WTC11 (cell line): ENCODE measurements at regions not wholly inside any gene's neighbourhood (a gene's known extent, or its start where the extent isn't known, plus 50 kb on each side); places are given as distances from the start of the nearest gene placed in this dataset.

Experiments used
- ATAC-seq: fragments of 200-7000 bp; cut with Tn5 transposase; 2 replicates; pipeline ENCODE4 v1.10.0; 2021; ENCODE audit warnings: mild to moderate bottlenecking, moderate library complexity
- CTCF ChIA-PET: fragments of 300-600 bp; sonication (Branson Sonifier 250); formaldehyde crosslinking; loops from one replicate; lab custom pipeline; 2021; ENCODE audit warnings: antibody characterized with exemption; lab: Charles Lee
- POLR2A ChIA-PET: fragments of 350-600 bp; sonication (Branson Sonifier 250); formaldehyde crosslinking; loops from one replicate; lab custom pipeline; 2021; ENCODE audit warnings: antibody characterized with exemption; lab: Charles Lee
- DNase-seq: peaks from one replicate; pipeline ENCODE4 v3.0.0; 2021; ENCODE audit warnings: low spot score
- H3K27ac Mint-ChIP-seq: 2 replicates; pipeline ENCODE4 v1.8.0; 2021; ENCODE audit warnings: mixed read lengths
- H3K27me3 Mint-ChIP-seq: 2 replicates; pipeline ENCODE4 v1.8.0; 2021; ENCODE audit warnings: low read depth, mild to moderate bottlenecking, moderate library complexity, mixed read lengths
- H3K36me3 Mint-ChIP-seq: 2 replicates; pipeline ENCODE4 v1.8.0; 2021; ENCODE audit warnings: mixed read lengths
- H3K4me1 Mint-ChIP-seq: 2 replicates; pipeline ENCODE4 v1.8.0; 2022; ENCODE audit warnings: mixed read lengths
- H3K4me3 Mint-ChIP-seq: 2 replicates; pipeline ENCODE4 v1.8.0; 2021; ENCODE audit warnings: mild to moderate bottlenecking, moderate library complexity, mixed read lengths
- H3K9me3 Mint-ChIP-seq: 2 replicates; pipeline ENCODE4 v1.8.0; 2021; ENCODE audit warnings: mixed read lengths
- CBFB ChIP-seq: sonication (generic); formaldehyde crosslinking; IDR thresholded peaks from 2 replicates; pipeline ENCODE4 v1.8.1; 2022; ENCODE audit warnings: mild to moderate bottlenecking, low read depth, missing genetic modification reagents
- ELF4 ChIP-seq: sonication (generic); formaldehyde crosslinking; IDR thresholded peaks from 2 replicates; pipeline ENCODE4 v1.8.1; 2022; ENCODE audit warnings: low read depth, mild to moderate bottlenecking, moderate library complexity, missing genetic modification reagents
- EMX1 ChIP-seq: fragments of 250-450 bp; sonication (Bioruptor Pico); IDR thresholded peaks from 2 replicates; pipeline ENCODE4 v1.8.0; 2021; ENCODE audit warnings: mild to moderate bottlenecking
- ETV6 ChIP-seq: sonication (generic); formaldehyde crosslinking; IDR thresholded peaks from 2 replicates; pipeline ENCODE4 v1.8.1; 2022; ENCODE audit warnings: mild to moderate bottlenecking, missing genetic modification reagents
- GRHL2 ChIP-seq: fragments of 250-450 bp; sonication (Bioruptor Pico); IDR thresholded peaks from 2 replicates; pipeline ENCODE4 v1.8.0; 2022; ENCODE audit warnings: mild to moderate bottlenecking, moderate library complexity; ENCODE audit not compliant: insufficient replicate concordance, severe bottlenecking
- HMGA2 ChIP-seq: fragments of 250-450 bp; sonication (Bioruptor Pico); IDR thresholded peaks from 2 replicates; pipeline ENCODE4 v1.4.0; 2021; ENCODE audit warnings: mild to moderate bottlenecking, moderate library complexity
- IRF2 ChIP-seq: sonication (generic); formaldehyde crosslinking; IDR thresholded peaks from 2 replicates; pipeline ENCODE4 v1.8.0; 2022; ENCODE audit warnings: low read depth, missing genetic modification reagents, borderline replicate concordance
- JAZF1 ChIP-seq: fragments of 250-450 bp; sonication (Bioruptor Pico); IDR thresholded peaks from 2 replicates; pipeline ENCODE4 v1.9.0; 2021; ENCODE audit warnings: moderate library complexity, mild to moderate bottlenecking, inconsistent platforms
- JUN ChIP-seq: sonication (generic); formaldehyde crosslinking; IDR thresholded peaks from 2 replicates; pipeline ENCODE4 v1.8.0; 2023; ENCODE audit warnings: mild to moderate bottlenecking, missing genetic modification reagents
- RELA ChIP-seq: sonication (generic); formaldehyde crosslinking; IDR thresholded peaks from 2 replicates; pipeline ENCODE4 v1.8.1; 2022; ENCODE audit warnings: missing genetic modification reagents, mild to moderate bottlenecking, borderline replicate concordance
- SP1 ChIP-seq: sonication (generic); formaldehyde crosslinking; conservative IDR thresholded peaks from 2 replicates; pipeline ENCODE4 v1.8.1; 2022; ENCODE audit warnings: missing genetic modification reagents
- TP53 ChIP-seq: sonication (generic); formaldehyde crosslinking; IDR thresholded peaks from 2 replicates; pipeline ENCODE4 v1.8.1; 2023; ENCODE audit warnings: mild to moderate bottlenecking, missing genetic modification reagents
- ZBTB21 ChIP-seq: sonication (generic); formaldehyde crosslinking; IDR thresholded peaks from 2 replicates; pipeline ENCODE4 v1.8.1; 2023; ENCODE audit warnings: mild to moderate bottlenecking, missing genetic modification reagents, borderline replicate concordance
- ZNF138 ChIP-seq: sonication (generic); formaldehyde crosslinking; conservative IDR thresholded peaks from 2 replicates; pipeline ENCODE4 v1.8.1; 2022; ENCODE audit warnings: mild to moderate bottlenecking, moderate library complexity, missing genetic modification reagents
- ZNF219 ChIP-seq: sonication (generic); formaldehyde crosslinking; IDR thresholded peaks from 2 replicates; pipeline ENCODE4 v1.8.0; 2023; ENCODE audit warnings: missing genetic modification reagents, mild to moderate bottlenecking, borderline replicate concordance
- ZNF232 ChIP-seq: sonication (generic); formaldehyde crosslinking; IDR thresholded peaks from 2 replicates; pipeline ENCODE4 v1.8.0; 2022; ENCODE audit warnings: mild to moderate bottlenecking, missing genetic modification reagents
- ZNF317 ChIP-seq: sonication (generic); formaldehyde crosslinking; IDR thresholded peaks from 2 replicates; pipeline ENCODE4 v1.8.1; 2023; ENCODE audit warnings: low read depth, mild to moderate bottlenecking, moderate library complexity, missing genetic modification reagents, borderline replicate concordance
- ZNF396 ChIP-seq: fragments of 250-450 bp; sonication (Bioruptor Pico); IDR thresholded peaks from 2 replicates; pipeline ENCODE4 v1.8.0; 2021; ENCODE audit warnings: mild to moderate bottlenecking, moderate library complexity, borderline replicate concordance
- TF ChIP-seq, protein P1 (sequence below): fragments of 250-450 bp; sonication (Bioruptor Pico); IDR thresholded peaks from 2 replicates; pipeline ENCODE4 v2.1.2; 2022; ENCODE audit warnings: mild to moderate bottlenecking, moderate library complexity
- TF ChIP-seq, protein P2 (sequence below): sonication (generic); formaldehyde crosslinking; IDR thresholded peaks from 2 replicates; pipeline ENCODE4 v1.8.1; 2022; ENCODE audit warnings: low read depth, missing genetic modification reagents, borderline replicate concordance
- TF ChIP-seq, protein P3 (sequence below): sonication (generic); formaldehyde crosslinking; IDR thresholded peaks from 2 replicates; pipeline ENCODE4 v1.8.1; 2023; ENCODE audit warnings: mild to moderate bottlenecking, missing genetic modification reagents, moderate library complexity
- TF ChIP-seq, protein P4 (sequence below): sonication (generic); formaldehyde crosslinking; IDR thresholded peaks from 2 replicates; pipeline ENCODE4 v1.8.1; 2023; ENCODE audit warnings: mild to moderate bottlenecking, missing genetic modification reagents, moderate library complexity
- TF ChIP-seq, protein P5 (sequence below): fragments of 250-450 bp; sonication (Bioruptor Pico); IDR thresholded peaks from 2 replicates; pipeline ENCODE4 v1.9.0; 2021; ENCODE audit warnings: mild to moderate bottlenecking

GRCh38 chr20:57919049-57919448, 209.2 kb upstream of the PMEPA1 start (continued):
- TF ChIP-seq, protein P1, sequence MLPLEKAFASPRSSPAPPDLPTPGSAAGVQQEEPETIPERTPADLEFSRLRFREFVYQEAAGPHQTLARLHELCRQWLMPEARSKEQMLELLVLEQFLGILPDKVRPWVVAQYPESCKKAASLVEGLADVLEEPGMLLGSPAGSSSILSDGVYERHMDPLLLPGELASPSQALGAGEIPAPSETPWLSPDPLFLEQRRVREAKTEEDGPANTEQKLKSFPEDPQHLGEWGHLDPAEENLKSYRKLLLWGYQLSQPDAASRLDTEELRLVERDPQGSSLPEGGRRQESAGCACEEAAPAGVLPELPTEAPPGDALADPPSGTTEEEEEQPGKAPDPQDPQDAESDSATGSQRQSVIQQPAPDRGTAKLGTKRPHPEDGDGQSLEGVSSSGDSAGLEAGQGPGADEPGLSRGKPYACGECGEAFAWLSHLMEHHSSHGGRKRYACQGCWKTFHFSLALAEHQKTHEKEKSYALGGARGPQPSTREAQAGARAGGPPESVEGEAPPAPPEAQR (CRISPR knock-in tag), result no peak
- TF ChIP-seq ZNF317 (no peak), ETV6 (CRISPR knock-in tag) (no peak), ZBTB21 (CRISPR knock-in tag) (no peak), ELF4 (CRISPR knock-in tag) (no peak), SP1 (CRISPR knock-in tag) (no peak), CBFB (CRISPR knock-in tag) (no peak)
- TF ChIP-seq, protein P2, sequence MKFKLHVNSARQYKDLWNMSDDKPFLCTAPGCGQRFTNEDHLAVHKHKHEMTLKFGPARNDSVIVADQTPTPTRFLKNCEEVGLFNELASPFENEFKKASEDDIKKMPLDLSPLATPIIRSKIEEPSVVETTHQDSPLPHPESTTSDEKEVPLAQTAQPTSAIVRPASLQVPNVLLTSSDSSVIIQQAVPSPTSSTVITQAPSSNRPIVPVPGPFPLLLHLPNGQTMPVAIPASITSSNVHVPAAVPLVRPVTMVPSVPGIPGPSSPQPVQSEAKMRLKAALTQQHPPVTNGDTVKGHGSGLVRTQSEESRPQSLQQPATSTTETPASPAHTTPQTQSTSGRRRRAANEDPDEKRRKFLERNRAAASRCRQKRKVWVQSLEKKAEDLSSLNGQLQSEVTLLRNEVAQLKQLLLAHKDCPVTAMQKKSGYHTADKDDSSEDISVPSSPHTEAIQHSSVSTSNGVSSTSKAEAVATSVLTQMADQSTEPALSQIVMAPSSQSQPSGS (CRISPR knock-in tag), result no peak

DNA sequence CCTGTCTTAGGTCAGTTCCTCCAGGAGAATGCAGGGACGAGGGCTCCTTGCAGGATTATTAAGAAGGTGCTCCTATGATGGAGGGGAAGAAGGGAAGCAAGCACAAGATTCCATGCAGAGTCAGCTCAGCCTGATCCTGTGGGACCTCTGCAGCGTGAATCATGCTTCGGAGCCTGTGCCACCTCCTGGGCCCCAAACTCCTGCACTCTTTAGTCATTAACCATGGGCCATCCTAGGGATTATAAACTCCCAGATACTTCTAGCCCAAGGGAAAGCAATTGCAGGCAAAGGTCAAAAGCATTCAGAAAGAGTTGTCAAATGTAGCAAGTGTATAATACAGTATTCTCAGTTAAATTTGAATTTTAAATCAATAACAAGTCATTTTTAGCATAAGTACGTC, 208.7 kb upstream of the PMEPA1 start:
- ATAC-seq (no peak), DNase-seq (no peak)
- CTCF ChIA-PET, result no interaction called here
- Mint-ChIP-seq H3K4me3 (no peak overlapping the region), H3K27ac (no peak overlapping the region), H3K9me3 (peaks cover 8% of the 10 kb centered on the region), H3K27me3 (no peaks in the 10 kb centered on the region; the same call in none of the 2 replicates), H3K36me3 (no peaks in the 10 kb centered on the region), H3K4me1 (peaks cover 22% of the 10 kb centered on the region)
- POLR2A ChIA-PET, result no interaction called here
- TF ChIP-seq ZNF232 (no peak), ZNF219 (CRISPR knock-in tag) (no peak), RELA (CRISPR knock-in tag) (no peak), ETV6 (CRISPR knock-in tag) (no peak), TP53 (CRISPR knock-in tag) (no peak), EMX1 (CRISPR knock-in tag) (no peak), IRF2 (CRISPR knock-in tag) (no peak)
- TF ChIP-seq, protein P3, sequence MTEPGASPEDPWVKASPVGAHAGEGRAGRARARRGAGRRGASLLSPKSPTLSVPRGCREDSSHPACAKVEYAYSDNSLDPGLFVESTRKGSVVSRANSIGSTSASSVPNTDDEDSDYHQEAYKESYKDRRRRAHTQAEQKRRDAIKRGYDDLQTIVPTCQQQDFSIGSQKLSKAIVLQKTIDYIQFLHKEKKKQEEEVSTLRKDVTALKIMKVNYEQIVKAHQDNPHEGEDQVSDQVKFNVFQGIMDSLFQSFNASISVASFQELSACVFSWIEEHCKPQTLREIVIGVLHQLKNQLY (CRISPR knock-in tag), result no peak
- TF ChIP-seq, protein P1 (CRISPR knock-in tag), result no peak
- TF ChIP-seq, protein P4, sequence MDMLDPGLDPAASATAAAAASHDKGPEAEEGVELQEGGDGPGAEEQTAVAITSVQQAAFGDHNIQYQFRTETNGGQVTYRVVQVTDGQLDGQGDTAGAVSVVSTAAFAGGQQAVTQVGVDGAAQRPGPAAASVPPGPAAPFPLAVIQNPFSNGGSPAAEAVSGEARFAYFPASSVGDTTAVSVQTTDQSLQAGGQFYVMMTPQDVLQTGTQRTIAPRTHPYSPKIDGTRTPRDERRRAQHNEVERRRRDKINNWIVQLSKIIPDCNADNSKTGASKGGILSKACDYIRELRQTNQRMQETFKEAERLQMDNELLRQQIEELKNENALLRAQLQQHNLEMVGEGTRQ (CRISPR knock-in tag), result no peak

DNA sequence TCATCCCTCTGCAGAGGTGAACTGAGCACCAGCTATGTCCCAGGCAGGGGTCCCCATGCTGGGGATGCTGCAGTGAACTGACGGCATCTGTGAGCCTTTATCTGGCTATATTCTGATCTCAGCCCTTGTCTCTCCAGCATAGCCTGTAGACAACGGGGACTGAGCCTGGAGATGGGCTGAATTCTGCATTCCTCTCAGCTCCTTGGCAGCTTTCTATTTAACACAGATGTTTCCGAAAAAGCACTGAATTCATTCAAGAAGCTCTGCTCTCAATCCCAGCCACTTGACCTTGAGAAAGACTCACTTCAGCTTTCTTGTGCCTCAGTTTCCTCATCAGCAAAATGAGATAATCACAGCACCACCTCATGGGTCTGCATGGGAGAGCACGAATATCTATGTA, 204.4 kb upstream of the PMEPA1 start:
- Mint-ChIP-seq H3K4me1 (no peaks in the 10 kb centered on the region), H3K36me3 (no peaks in the 10 kb centered on the region), H3K27me3 (no peaks in the 10 kb centered on the region; the same call in 1 of the 2 replicates), H3K9me3 (no peaks in the 10 kb centered on the region), H3K4me3 (no peak overlapping the region), H3K27ac (no peak overlapping the region)
- POLR2A ChIA-PET, result no interaction called here
- CTCF ChIA-PET, result no interaction called here
- no peak for ATAC-seq
- no peak for DNase-seq
- TF ChIP-seq, protein P2 (CRISPR knock-in tag), result no peak
- TF ChIP-seq GRHL2 (CRISPR knock-in tag) (no peak), TP53 (CRISPR knock-in tag) (no peak), ZNF396 (CRISPR knock-in tag) (no peak), JAZF1 (no peak), HMGA2 (CRISPR knock-in tag) (no peak), ZNF138 (CRISPR knock-in tag) (no peak), JUN (CRISPR knock-in tag) (no peak)
- TF ChIP-seq, protein P5, sequence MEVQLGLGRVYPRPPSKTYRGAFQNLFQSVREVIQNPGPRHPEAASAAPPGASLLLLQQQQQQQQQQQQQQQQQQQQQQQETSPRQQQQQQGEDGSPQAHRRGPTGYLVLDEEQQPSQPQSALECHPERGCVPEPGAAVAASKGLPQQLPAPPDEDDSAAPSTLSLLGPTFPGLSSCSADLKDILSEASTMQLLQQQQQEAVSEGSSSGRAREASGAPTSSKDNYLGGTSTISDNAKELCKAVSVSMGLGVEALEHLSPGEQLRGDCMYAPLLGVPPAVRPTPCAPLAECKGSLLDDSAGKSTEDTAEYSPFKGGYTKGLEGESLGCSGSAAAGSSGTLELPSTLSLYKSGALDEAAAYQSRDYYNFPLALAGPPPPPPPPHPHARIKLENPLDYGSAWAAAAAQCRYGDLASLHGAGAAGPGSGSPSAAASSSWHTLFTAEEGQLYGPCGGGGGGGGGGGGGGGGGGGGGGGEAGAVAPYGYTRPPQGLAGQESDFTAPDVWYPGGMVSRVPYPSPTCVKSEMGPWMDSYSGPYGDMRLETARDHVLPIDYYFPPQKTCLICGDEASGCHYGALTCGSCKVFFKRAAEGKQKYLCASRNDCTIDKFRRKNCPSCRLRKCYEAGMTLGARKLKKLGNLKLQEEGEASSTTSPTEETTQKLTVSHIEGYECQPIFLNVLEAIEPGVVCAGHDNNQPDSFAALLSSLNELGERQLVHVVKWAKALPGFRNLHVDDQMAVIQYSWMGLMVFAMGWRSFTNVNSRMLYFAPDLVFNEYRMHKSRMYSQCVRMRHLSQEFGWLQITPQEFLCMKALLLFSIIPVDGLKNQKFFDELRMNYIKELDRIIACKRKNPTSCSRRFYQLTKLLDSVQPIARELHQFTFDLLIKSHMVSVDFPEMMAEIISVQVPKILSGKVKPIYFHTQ (CRISPR knock-in tag), result no peak
